K562 (cell line): ENCODE measurements at regions not wholly inside any gene's neighbourhood (a gene's known extent, or its start where the extent isn't known, plus 50 kb on each side); places are given as distances from the start of the nearest gene placed in this dataset.

Experiments used
- BDP1 ChIP-seq: IDR thresholded peaks from 3 replicates; pipeline ENCODE4 v1.6.1; 2011; ENCODE audit not compliant: insufficient read length, insufficient read depth
- BMI1 ChIP-seq: fragments of 150-350 bp; IDR thresholded peaks from 2 replicates; pipeline ENCODE4 v1.6.1; 2014; ENCODE audit warnings: low read length
- CTCF ChIP-seq, 3 experiments: IDR thresholded peaks in 2 of 3; conservative IDR thresholded peaks in 1 of 3; 2 replicates each; pipeline ENCODE4 v1.5.1; 2011 to 2012; ENCODE audit warnings: low read length in 3 of 3, mild to moderate bottlenecking in 3 of 3, control low read depth in 2 of 3, improper control_type of control experiment in 1 of 3, inconsistent platforms in 1 of 3, low read depth in 1 of 3, mixed read lengths in 1 of 3, moderate library complexity in 1 of 3; ENCODE audit not compliant: insufficient read depth in 2 of 3
- FIP1L1 ChIP-seq: fragments of 200-400 bp; formaldehyde crosslinking; IDR thresholded peaks from 2 replicates; pipeline ENCODE4 v1.6.1; 2018; ENCODE audit warnings: mild to moderate bottlenecking, low read depth, low read length; ENCODE audit not compliant: poor library complexity, severe bottlenecking
- RBM39 ChIP-seq: fragments of 200-400 bp; formaldehyde crosslinking; optimal IDR thresholded peaks from 2 replicates; pipeline ENCODE3; 2018; ENCODE audit warnings: low read depth, low read length
- ZBTB33 ChIP-seq: sonication (generic); formaldehyde crosslinking; IDR thresholded peaks from 2 replicates; pipeline ENCODE4 v1.8.1; 2023; ENCODE audit warnings: mild to moderate bottlenecking, missing genetic modification reagents
- ZKSCAN1 ChIP-seq: fragments of 150-350 bp; IDR thresholded peaks from 2 replicates; pipeline ENCODE4 v1.6.1; 2016; ENCODE audit warnings: low read depth, low read length
- ZNF175 ChIP-seq: fragments of 200-800 bp; sonication (Bioruptor generic); IDR thresholded peaks from 2 replicates; pipeline ENCODE4 v1.6.1; 2016; ENCODE audit warnings: low read depth, mild to moderate bottlenecking, missing genetic modification characterization, missing compliant biosample characterization
- ZNF274 ChIP-seq: IDR thresholded peaks from 2 replicates; pipeline ENCODE4 v1.6.1; 2011; ENCODE audit warnings: low read depth, mild to moderate bottlenecking, low read length, moderate library complexity, borderline replicate concordance
- ZNF280A ChIP-seq: fragments of 450-650 bp; IDR thresholded peaks from 2 replicates; pipeline ENCODE4 v1.6.1; 2018; ENCODE audit warnings: mild to moderate bottlenecking, low read depth; ENCODE audit not compliant: partially characterized antibody
- ZNF589 ChIP-seq: fragments of 200-800 bp; sonication (Bioruptor generic); IDR thresholded peaks from 2 replicates; pipeline ENCODE4 v1.6.1; 2016; ENCODE audit warnings: low read depth, missing genetic modification characterization, missing compliant biosample characterization

- no peak for TF ChIP-seq CTCF (IDR thresholded peaks at IDR 0.05 in 2 of 3, conservative IDR thresholded peaks at IDR 0.05 in 1 of 3; ENCODE audit: insufficient read depth in 2 of 3, low read depth in 1 of 3, low read length in 3 of 3)
- TF ChIP-seq BMI1, result no peak
- TF ChIP-seq ZKSCAN1, result no peak
- TF ChIP-seq RBM39, result no peak
- TF ChIP-seq ZNF175, result no peak
- TF ChIP-seq ZBTB33 (CRISPR knock-in tag), result no peak
- TF ChIP-seq BDP1, result no peak
- TF ChIP-seq ZNF589 (CRISPR knock-in tag), result no peak
- TF ChIP-seq ZNF280A, result no peak
- TF ChIP-seq FIP1L1, result no peak
- TF ChIP-seq ZNF274, result no peak
These were observed 266.5 kb upstream of the SALL3 start for GRCh38 chr18:78713069-78713468.
